Mesenchymal stem cell (in vitro differentiated cells and primary cell): ENCODE measurements at regions not wholly inside any gene's neighbourhood (a gene's known extent, or its start where the extent isn't known, plus 50 kb on each side); places are given as distances from the start of the nearest gene placed in this dataset.

Experiments
- DNase-seq: peaks from one replicate; pipeline ENCODE4 v3.0.0-alpha.2; 2013
- H2AFZ ChIP-seq: one replicate; pipeline ENCODE4 v1.6.1; 2013; ENCODE audit warnings: low read depth, mild to moderate bottlenecking, control low read depth, inconsistent platforms, low read length, moderate library complexity
- H2AK5ac ChIP-seq: 2 replicates; pipeline ENCODE4 v1.6.1; 2013; ENCODE audit warnings: low read length, moderate library complexity, mild to moderate bottlenecking, inconsistent platforms; ENCODE audit not compliant: severe bottlenecking
- H2BK120ac ChIP-seq: one replicate; pipeline ENCODE4 v1.6.1; 2013; ENCODE audit warnings: low read depth, mild to moderate bottlenecking, inconsistent platforms, low read length, moderate library complexity
- H2BK12ac ChIP-seq, 2 experiments: one replicate each; pipeline ENCODE4 v1.6.1; 2013; ENCODE audit warnings: inconsistent platforms in 2 of 2, low read length in 2 of 2, mild to moderate bottlenecking in 2 of 2, moderate library complexity in 2 of 2, control low read depth in 1 of 2
- H2BK15ac ChIP-seq: one replicate; pipeline ENCODE4 v1.6.1; 2013; ENCODE audit warnings: mild to moderate bottlenecking, low read depth, inconsistent platforms; ENCODE audit not compliant: poor library complexity, severe bottlenecking
- H2BK5ac ChIP-seq: 2 replicates; pipeline ENCODE4 v1.6.1; 2013; ENCODE audit warnings: low read depth, mild to moderate bottlenecking, low read length, control low read depth, inconsistent platforms; ENCODE audit not compliant: poor library complexity, severe bottlenecking
- H3K14ac ChIP-seq, 2 experiments: one replicate each; pipeline ENCODE4 v1.6.1; 2013; ENCODE audit warnings: inconsistent platforms in 2 of 2, low read length in 2 of 2, control low read depth in 1 of 2, mild to moderate bottlenecking in 1 of 2, moderate library complexity in 1 of 2
- H3K18ac ChIP-seq, 2 experiments: one replicate each; pipeline ENCODE4 v1.6.1; 2013; ENCODE audit warnings: inconsistent platforms in 2 of 2, low read length in 2 of 2, control low read depth in 1 of 2, low read depth in 1 of 2, mild to moderate bottlenecking in 1 of 2
- H3K23ac ChIP-seq, 2 experiments: one replicate each; pipeline ENCODE4 v1.6.1; 2013; ENCODE audit warnings: inconsistent platforms in 2 of 2, low read length in 2 of 2, mild to moderate bottlenecking in 2 of 2, moderate library complexity in 2 of 2, control low read depth in 1 of 2
- H3K27ac ChIP-seq: 2 replicates; pipeline ENCODE4 v1.5.1; 2013; ENCODE audit warnings: mild to moderate bottlenecking, moderate library complexity, low read length, control low read depth, inconsistent platforms; ENCODE audit not compliant: poor library complexity, severe bottlenecking
- H3K27me3 ChIP-seq, 2 experiments: 2 replicates each; pipeline versions ENCODE4 v1.6.1 to v1.7.0; 2013; ENCODE audit warnings: low read length in 2 of 2, mild to moderate bottlenecking in 2 of 2, moderate library complexity in 2 of 2, control low read depth in 1 of 2, inconsistent platforms in 1 of 2; ENCODE audit not compliant: control insufficient read depth in 1 of 2, insufficient read depth in 1 of 2
- H3K36me3 ChIP-seq, 2 experiments: 2 replicates each; pipeline versions ENCODE4 v1.6.1 to v1.7.0; 2013; ENCODE audit warnings: low read length in 2 of 2, control low read depth in 1 of 2, inconsistent platforms in 1 of 2, low read depth in 1 of 2, mild to moderate bottlenecking in 1 of 2; ENCODE audit not compliant: insufficient read depth in 2 of 2, control insufficient read depth in 1 of 2
- H3K4ac ChIP-seq, 2 experiments: one replicate each; pipeline ENCODE4 v1.6.1; 2013; ENCODE audit warnings: inconsistent platforms in 2 of 2, low read length in 2 of 2, mild to moderate bottlenecking in 2 of 2, moderate library complexity in 2 of 2, control low read depth in 1 of 2, low read depth in 1 of 2
- H3K4me1 ChIP-seq: 2 replicates; pipeline ENCODE4 v1.6.1; 2013; ENCODE audit warnings: low read depth, low read length, control low read depth; ENCODE audit not compliant: control insufficient read depth, insufficient read depth
- H3K4me2 ChIP-seq: 2 replicates; pipeline ENCODE4 v1.6.1; 2013; ENCODE audit warnings: low read length, mild to moderate bottlenecking, inconsistent platforms; ENCODE audit not compliant: poor library complexity, severe bottlenecking
- H3K4me3 ChIP-seq, 2 experiments: 2 replicates each; pipeline versions ENCODE4 v1.5.1 to v1.7.0; 2013; ENCODE audit warnings: low read length in 2 of 2, mild to moderate bottlenecking in 2 of 2, control low read depth in 1 of 2, low read depth in 1 of 2; ENCODE audit not compliant: insufficient read depth in 1 of 2
- H3K79me1 ChIP-seq: replicated peaks from 2 replicates; pipeline ENCODE4 v1.6.1; 2013; ENCODE audit warnings: mild to moderate bottlenecking, control low read depth, low read length, inconsistent platforms; ENCODE audit not compliant: poor library complexity, severe bottlenecking
- H3K9ac ChIP-seq: 2 replicates; pipeline ENCODE4 v1.7.0; 2013; ENCODE audit warnings: mild to moderate bottlenecking, low read length, moderate library complexity
- H3K9me3 ChIP-seq: 2 replicates; pipeline ENCODE4 v1.7.0; 2013; ENCODE audit warnings: mild to moderate bottlenecking, low read length; ENCODE audit not compliant: control insufficient read depth
- H4K8ac ChIP-seq: one replicate; pipeline ENCODE4 v1.6.1; 2013; ENCODE audit warnings: inconsistent platforms, mild to moderate bottlenecking, low read length, moderate library complexity
- H4K91ac ChIP-seq: one replicate; pipeline ENCODE4 v1.6.1; 2013; ENCODE audit warnings: mild to moderate bottlenecking, low read length, inconsistent platforms
- WGBS: methylation state at CpG from one replicate; pipeline ENCODE4 v1.1.7; 2013; ENCODE audit warnings: mixed read lengths; 5-methylcytosine and 5-hydroxymethylcytosine counted together

- no peak for DNase-seq
- Histone ChIP-seq H3K27me3 (peaks cover 0 to 22% of the 10 kb centered on the region in 2 experiments), H3K23ac (no peak overlapping the region), H3K27ac (no peak overlapping the region), H3K9ac (no peak overlapping the region), H4K91ac (no peak overlapping the region), H3K4ac (no peak overlapping the region), H3K4me3 (no peak overlapping the region), H3K18ac (no peak overlapping the region), H4K8ac (no peak overlapping the region), H3K9me3 (no peaks in the 10 kb centered on the region), H3K14ac (no peak overlapping the region), H2BK5ac (no peak overlapping the region), H2BK12ac (no peak overlapping the region), H3K4me2 (no peak overlapping the region), H2AFZ (no peak overlapping the region), H2BK15ac (no peak overlapping the region), H2AK5ac (no peak overlapping the region), H3K36me3 (no peaks in the 10 kb centered on the region), H3K79me1 (no peaks in the 10 kb centered on the region), H2BK120ac (no peak overlapping the region), H3K4me1 (no peaks in the 10 kb centered on the region)
- 74% methylated on average over 2 of the region's 2 CpGs for WGBS
These were observed 518.6 kb downstream of the GRIN2A start for GRCh38 chr16:9663588-9663987.

GRCh38 chr16:9665851-9666271, 516.4 kb downstream of the GRIN2A start:
- Histone ChIP-seq H3K36me3 (no peaks in the 10 kb centered on the region), H4K91ac (no peak overlapping the region), H2AFZ (no peak overlapping the region), H4K8ac (no peak overlapping the region), H3K4ac (no peak overlapping the region), H3K27ac (no peak overlapping the region), H3K9ac (no peak overlapping the region), H2BK15ac (no peak overlapping the region), H2BK5ac (no peak overlapping the region), H2BK120ac (no peak overlapping the region), H3K27me3 (peaks cover 0 to 19% of the 10 kb centered on the region in 2 experiments), H3K79me1 (no peaks in the 10 kb centered on the region), H3K4me1 (no peaks in the 10 kb centered on the region), H3K23ac (no peak overlapping the region), H3K4me2 (no peak overlapping the region), H3K4me3 (no peak overlapping the region), H3K18ac (no peak overlapping the region), H3K14ac (no peak overlapping the region), H2BK12ac (no peak overlapping the region), H2AK5ac (no peak overlapping the region), H3K9me3 (no peaks in the 10 kb centered on the region)
- WGBS = 66% methylated on average over 5 of the region's 5 CpGs
- DNase-seq = no peak

DNA sequence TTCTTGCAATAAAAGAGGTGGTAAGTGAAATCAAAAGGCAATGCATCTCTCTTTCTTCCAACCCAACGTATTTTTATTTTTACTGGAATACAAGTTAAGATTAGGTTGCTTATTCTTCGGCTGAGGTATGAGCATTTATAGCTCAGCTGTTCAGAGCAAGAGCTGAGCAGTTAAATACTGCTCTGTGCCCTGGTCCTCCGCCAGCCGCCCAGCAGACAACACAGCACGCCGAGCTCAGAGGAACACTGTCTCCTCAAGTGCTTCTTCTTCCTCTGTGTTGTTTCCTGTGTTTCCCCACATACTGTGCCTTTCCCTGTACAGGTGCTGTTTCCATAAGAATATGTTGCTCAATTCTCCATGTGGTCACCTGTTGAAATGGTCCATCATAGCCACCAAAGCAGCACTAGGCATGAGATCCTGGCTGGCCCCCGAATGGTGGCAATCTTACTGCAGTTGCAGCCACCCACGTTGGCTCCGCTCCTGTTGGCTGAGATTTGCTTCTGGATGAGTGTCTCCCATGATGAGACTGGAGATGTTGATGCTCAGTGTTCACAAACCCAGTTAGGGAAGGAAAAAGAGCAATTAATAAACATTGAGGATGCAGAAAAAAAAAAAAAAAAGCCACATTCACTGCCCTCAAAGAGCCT, 515.3 kb downstream of the GRIN2A start:
- H2AK5ac ChIP-seq = no peak overlapping the region
- no peaks in the 10 kb centered on the region for H3K79me1 ChIP-seq
- H3K18ac ChIP-seq = no peak overlapping the region
- no peak overlapping the region for H2BK5ac ChIP-seq
- H4K91ac ChIP-seq = no peak overlapping the region
- H3K9me3 ChIP-seq = no peaks in the 10 kb centered on the region
- H3K36me3 ChIP-seq = no peaks in the 10 kb centered on the region
- WGBS = 88% methylated on average over 8 of the region's 9 CpGs
- no peak overlapping the region for H3K4ac ChIP-seq
- H4K8ac ChIP-seq = no peak overlapping the region
- no peak overlapping the region for H3K9ac ChIP-seq
- H2BK12ac ChIP-seq = no peak overlapping the region
- no peak overlapping the region for H3K14ac ChIP-seq
- no peak overlapping the region for H3K23ac ChIP-seq
- peaks cover 0 to 11% of the 10 kb centered on the region in 2 experiments for H3K27me3 ChIP-seq
- no peak overlapping the region for H3K4me2 ChIP-seq
- DNase-seq = no peak
- no peak overlapping the region for H2BK15ac ChIP-seq
- no peak overlapping the region for H3K4me3 ChIP-seq
- H3K27ac ChIP-seq = no peak overlapping the region
- no peak overlapping the region for H2BK120ac ChIP-seq
- no peaks in the 10 kb centered on the region for H3K4me1 ChIP-seq
- no peak overlapping the region for H2AFZ ChIP-seq

DNA sequence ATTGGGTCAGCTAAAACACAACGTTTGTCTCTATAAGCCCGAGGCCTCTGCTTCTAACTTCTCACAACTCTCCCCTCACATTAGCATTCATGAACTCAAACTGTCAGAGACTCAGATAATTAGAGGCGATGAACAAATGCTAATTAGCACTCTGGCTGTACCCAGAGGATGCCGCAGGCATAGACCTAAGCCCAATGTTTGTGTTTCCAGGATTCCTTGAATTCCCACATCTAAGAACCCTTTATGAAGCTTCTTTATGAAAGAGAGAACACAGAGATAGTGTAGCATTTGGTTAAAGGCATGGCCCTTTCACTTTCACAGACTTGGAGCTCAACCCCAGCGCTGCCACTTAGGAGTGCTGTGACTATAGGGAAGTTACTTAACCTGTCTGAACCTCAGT, 512.2 kb downstream of the GRIN2A start:
- H2BK5ac ChIP-seq = no peak overlapping the region
- no peak overlapping the region for H4K8ac ChIP-seq
- no peak overlapping the region for H3K4ac ChIP-seq
- no peak overlapping the region for H3K4me2 ChIP-seq
- peaks cover 0 to 6% of the 10 kb centered on the region in 2 experiments for H3K27me3 ChIP-seq
- no peaks in the 10 kb centered on the region for H3K36me3 ChIP-seq
- H2AK5ac ChIP-seq = no peak overlapping the region
- no peak for DNase-seq
- H3K4me3 ChIP-seq = no peak overlapping the region
- no peak overlapping the region for H2AFZ ChIP-seq
- no peak overlapping the region for H3K14ac ChIP-seq
- H3K79me1 ChIP-seq = no peaks in the 10 kb centered on the region
- H2BK120ac ChIP-seq = no peak overlapping the region
- no peak overlapping the region for H2BK15ac ChIP-seq
- H4K91ac ChIP-seq = no peak overlapping the region
- WGBS = 18% methylated on average over 4 of the region's 5 CpGs
- no peaks in the 10 kb centered on the region for H3K4me1 ChIP-seq
- no peaks in the 10 kb centered on the region for H3K9me3 ChIP-seq
- no peak overlapping the region for H2BK12ac ChIP-seq
- H3K9ac ChIP-seq = no peak overlapping the region
- H3K18ac ChIP-seq = no peak overlapping the region
- H3K27ac ChIP-seq = no peak overlapping the region
- no peak overlapping the region for H3K23ac ChIP-seq
